Neuronal stem cell (in vitro differentiated cells): ENCODE measurements at regions not wholly inside any gene's neighbourhood (a gene's known extent, or its start where the extent isn't known, plus 50 kb on each side); places are given as distances from the start of the nearest gene placed in this dataset.

ENCODE experiments used
- DNase-seq: peaks from one replicate; pipeline ENCODE4 v3.0.0-alpha.2; 2013; ENCODE audit warnings: low spot score
- H2AFZ ChIP-seq: one replicate; pipeline ENCODE4 v1.6.1; 2013; ENCODE audit warnings: mild to moderate bottlenecking, low read length, inconsistent platforms
- H2AK5ac ChIP-seq: 2 replicates; pipeline ENCODE4 v1.6.1; 2013; ENCODE audit warnings: low read depth, mild to moderate bottlenecking, inconsistent platforms, low read length, moderate library complexity, mixed read lengths
- H2BK120ac ChIP-seq: 2 replicates; pipeline ENCODE4 v1.6.1; 2013; ENCODE audit warnings: low read depth, mild to moderate bottlenecking, inconsistent platforms, low read length, moderate library complexity, mixed read lengths
- H2BK12ac ChIP-seq: one replicate; pipeline ENCODE4 v1.6.1; 2013; ENCODE audit warnings: low read length, inconsistent platforms
- H2BK15ac ChIP-seq: 2 replicates; pipeline ENCODE4 v1.6.1; 2013; ENCODE audit warnings: mild to moderate bottlenecking, low read length, inconsistent platforms, mixed read lengths
- H2BK5ac ChIP-seq: one replicate; pipeline ENCODE4 v1.6.1; 2013; ENCODE audit warnings: inconsistent platforms, mild to moderate bottlenecking, low read length, moderate library complexity
- H3K14ac ChIP-seq: one replicate; pipeline ENCODE4 v1.6.1; 2013; ENCODE audit warnings: low read length, inconsistent platforms
- H3K18ac ChIP-seq: 2 replicates; pipeline ENCODE4 v1.6.1; 2013; ENCODE audit warnings: low read length, inconsistent platforms
- H3K23ac ChIP-seq: 2 replicates; pipeline ENCODE4 v1.6.1; 2013; ENCODE audit warnings: low read depth, mild to moderate bottlenecking, mixed read lengths, low read length, inconsistent platforms; ENCODE audit not compliant: poor library complexity
- H3K27ac ChIP-seq: replicated peaks from 3 replicates; pipeline ENCODE4 v1.5.1; 2013; ENCODE audit warnings: low read length, inconsistent platforms
- H3K27me3 ChIP-seq, 3 experiments: 2 replicates each; pipeline ENCODE4 v1.6.1; 2013; ENCODE audit warnings: low read length in 3 of 3, mild to moderate bottlenecking in 2 of 3, inconsistent platforms in 1 of 3, low read depth in 1 of 3, mixed read lengths in 1 of 3, moderate library complexity in 1 of 3; ENCODE audit not compliant: control insufficient read depth in 3 of 3, insufficient read depth in 3 of 3
- H3K36me3 ChIP-seq, 2 donors: replicated peaks in 1 of 2; 2 replicates each; pipeline ENCODE4 v1.6.1; 2013; ENCODE audit warnings: low read length in 2 of 2; ENCODE audit not compliant: control insufficient read depth in 2 of 2, insufficient read depth in 2 of 2
- H3K4ac ChIP-seq: 2 replicates; pipeline ENCODE4 v1.6.1; 2013; ENCODE audit warnings: inconsistent platforms, mild to moderate bottlenecking, low read length, moderate library complexity
- H3K4me1 ChIP-seq, 2 donors: 1 replicate in 1 of 2; 2 replicates in 1 of 2; pipeline ENCODE4 v1.6.1; 2013; ENCODE audit warnings: low read length in 2 of 2, low read depth in 1 of 2; ENCODE audit not compliant: control insufficient read depth in 2 of 2, insufficient read depth in 1 of 2
- H3K4me2 ChIP-seq: one replicate; pipeline ENCODE4 v1.6.1; 2013; ENCODE audit warnings: mild to moderate bottlenecking, low read length, inconsistent platforms; ENCODE audit not compliant: insufficient read depth, poor library complexity, severe bottlenecking
- H3K4me3 ChIP-seq, 2 donors: 2 replicates each; pipeline ENCODE4 v1.5.1; 2013; ENCODE audit warnings: low read length in 2 of 2, mild to moderate bottlenecking in 2 of 2, inconsistent platforms in 1 of 2, moderate library complexity in 1 of 2
- H3K79me1 ChIP-seq: one replicate; pipeline ENCODE4 v1.6.1; 2013; ENCODE audit warnings: low read depth, mild to moderate bottlenecking, inconsistent platforms, low read length, moderate library complexity
- H3K9ac ChIP-seq: one replicate; pipeline ENCODE4 v1.6.1; 2013; ENCODE audit warnings: mild to moderate bottlenecking, low read depth, low read length, inconsistent platforms; ENCODE audit not compliant: poor library complexity
- H3K9me3 ChIP-seq, 2 donors: replicated peaks in 1 of 2; 2 replicates each; pipeline versions ENCODE3 to v1.6.1; 2013; ENCODE audit warnings: low read length in 2 of 2, mild to moderate bottlenecking in 2 of 2, inconsistent platforms in 1 of 2, low read depth in 1 of 2, mixed read lengths in 1 of 2, moderate library complexity in 1 of 2; ENCODE audit not compliant: control insufficient read depth in 2 of 2, insufficient read depth in 1 of 2
- H4K8ac ChIP-seq: one replicate; pipeline ENCODE4 v1.6.1; 2013; ENCODE audit warnings: low read depth, mild to moderate bottlenecking, inconsistent platforms, low read length, moderate library complexity
- H4K91ac ChIP-seq: one replicate; pipeline ENCODE4 v1.6.1; 2013; ENCODE audit warnings: low read length, low read depth, mild to moderate bottlenecking, inconsistent platforms; ENCODE audit not compliant: poor library complexity
- WGBS, 2 donors: extraction: QIAGEN DNeasy Blood & Tissue Kit; methylation state at CpG; one replicate each; pipeline ENCODE4 v1.1.7; 2013; ENCODE audit warnings: missing lambda C conversion rate in 2 of 2, mixed read lengths in 1 of 2; ENCODE audit not compliant: insufficient read length in 2 of 2, insufficient replicate concordance in 1 of 2; ENCODE audit errors: extremely low coverage in 2 of 2; 5-methylcytosine and 5-hydroxymethylcytosine counted together

GRCh38 chr5:102583276-102584124 lies 84.7 kb upstream of the SLCO6A1 start:
- Histone ChIP-seq H3K27me3 (no peaks in the 10 kb centered on the region), H3K36me3 (no peaks in the 10 kb centered on the region), H3K4me2 (no peak overlapping the region), H3K9me3 (no peaks in the 10 kb centered on the region), H3K9ac (no peak overlapping the region), H2BK120ac (no peak overlapping the region), H2AFZ (no peak overlapping the region), H2AK5ac (no peak overlapping the region), H2BK5ac (no peak overlapping the region), H4K91ac (no peak overlapping the region), H3K4me1 (no peaks in the 10 kb centered on the region), H3K27ac (no peak overlapping the region), H3K18ac (no peak overlapping the region), H2BK15ac (no peak overlapping the region), H4K8ac (no peak overlapping the region), H3K4me3 (no peak overlapping the region), H2BK12ac (no peak overlapping the region), H3K4ac (no peak overlapping the region), H3K14ac (no peak overlapping the region), H3K79me1 (no peaks in the 10 kb centered on the region), H3K23ac (no peak overlapping the region)
- no peak for DNase-seq
- no CpG with 5 or more reads among the region's 5 CpGs for WGBS, 2 donors

- H2BK5ac ChIP-seq = no peak overlapping the region
- H2AFZ ChIP-seq = peak overlapping the region; percentile 19
- H3K79me1 ChIP-seq = no peaks in the 10 kb centered on the region
- no peak overlapping the region for H3K4me3 ChIP-seq
- no peaks in the 10 kb centered on the region for H3K36me3 ChIP-seq
- H2AK5ac ChIP-seq = no peak overlapping the region
- no peak overlapping the region for H3K18ac ChIP-seq
- H3K4me2 ChIP-seq = no peak overlapping the region
- no peak overlapping the region for H4K91ac ChIP-seq
- no peak overlapping the region for H3K27ac ChIP-seq
- WGBS, 2 donors = no CpG with 5 or more reads among the region's 2 CpGs
- no peak overlapping the region for H2BK15ac ChIP-seq
- no peak overlapping the region for H2BK120ac ChIP-seq
- DNase-seq = no peak
- no peak overlapping the region for H3K4ac ChIP-seq
- no peak overlapping the region for H3K23ac ChIP-seq
- no peak overlapping the region for H2BK12ac ChIP-seq
- no peak overlapping the region for H4K8ac ChIP-seq
- peaks cover 0 to 4% of the 10 kb centered on the region in 2 donors for H3K9me3 ChIP-seq
- H3K27me3 ChIP-seq = no peaks in the 10 kb centered on the region
- no peaks in the 10 kb centered on the region for H3K4me1 ChIP-seq
- no peak overlapping the region for H3K9ac ChIP-seq
- H3K14ac ChIP-seq = no peak overlapping the region
These were observed 90.9 kb upstream of the SLCO6A1 start for GRCh38 chr5:102589661-102590060.

GRCh38 chr5:102590467-102590866 lies 91.7 kb upstream of the SLCO6A1 start:
- Histone ChIP-seq H3K18ac (no peak overlapping the region), H3K27ac (no peak overlapping the region), H3K14ac (no peak overlapping the region), H3K27me3 (no peaks in the 10 kb centered on the region), H3K36me3 (no peaks in the 10 kb centered on the region), H2AFZ (no peak overlapping the region), H3K4me3 (no peak overlapping the region), H2BK5ac (no peak overlapping the region), H2BK120ac (no peak overlapping the region), H3K4me2 (no peak overlapping the region), H3K9ac (no peak overlapping the region), H3K4ac (no peak overlapping the region), H2AK5ac (no peak overlapping the region), H4K91ac (no peak overlapping the region), H3K79me1 (no peaks in the 10 kb centered on the region), H4K8ac (no peak overlapping the region), H3K9me3 (peaks cover 0 to 4% of the 10 kb centered on the region in 2 donors), H2BK15ac (no peak overlapping the region), H3K4me1 (no peaks in the 10 kb centered on the region), H2BK12ac (no peak overlapping the region), H3K23ac (no peak overlapping the region)
- WGBS, 2 donors = no CpG with 5 or more reads among the region's 3 CpGs
- no peak for DNase-seq

- H3K4me2 ChIP-seq = no peak overlapping the region
- H2AFZ ChIP-seq = no peak overlapping the region
- H3K79me1 ChIP-seq = no peaks in the 10 kb centered on the region
- DNase-seq = no peak
- H2AK5ac ChIP-seq = no peak overlapping the region
- no peak overlapping the region for H3K23ac ChIP-seq
- no peak overlapping the region for H3K9ac ChIP-seq
- no peaks in the 10 kb centered on the region for H3K4me1 ChIP-seq
- H3K27me3 ChIP-seq = no peaks in the 10 kb centered on the region
- H3K36me3 ChIP-seq = no peaks in the 10 kb centered on the region
- no peak overlapping the region for H2BK5ac ChIP-seq
- peaks cover 0 to 4% of the 10 kb centered on the region in 2 donors for H3K9me3 ChIP-seq
- no peak overlapping the region for H3K4ac ChIP-seq
- no peak overlapping the region for H4K8ac ChIP-seq
- WGBS, 2 donors = no CpG with 5 or more reads among the region's 5 CpGs
- no peak overlapping the region for H3K4me3 ChIP-seq
- no peak overlapping the region for H2BK120ac ChIP-seq
- no peak overlapping the region for H4K91ac ChIP-seq
- H2BK15ac ChIP-seq = no peak overlapping the region
- no peak overlapping the region for H3K14ac ChIP-seq
- no peak overlapping the region for H3K27ac ChIP-seq
- H3K18ac ChIP-seq = no peak overlapping the region
- no peak overlapping the region for H2BK12ac ChIP-seq
These were observed 92.8 kb upstream of the SLCO6A1 start for GRCh38 chr5:102591650-102592049.
